ENCODE measurements at regions not wholly inside any gene's neighbourhood (a gene's known extent, or its start where the extent isn't known, plus 50 kb on each side); places are given as distances from the start of the nearest gene placed in this dataset.
A peak's percentile ranks its signal among the peaks of the same experiment; 100 is the strongest.

DNA sequence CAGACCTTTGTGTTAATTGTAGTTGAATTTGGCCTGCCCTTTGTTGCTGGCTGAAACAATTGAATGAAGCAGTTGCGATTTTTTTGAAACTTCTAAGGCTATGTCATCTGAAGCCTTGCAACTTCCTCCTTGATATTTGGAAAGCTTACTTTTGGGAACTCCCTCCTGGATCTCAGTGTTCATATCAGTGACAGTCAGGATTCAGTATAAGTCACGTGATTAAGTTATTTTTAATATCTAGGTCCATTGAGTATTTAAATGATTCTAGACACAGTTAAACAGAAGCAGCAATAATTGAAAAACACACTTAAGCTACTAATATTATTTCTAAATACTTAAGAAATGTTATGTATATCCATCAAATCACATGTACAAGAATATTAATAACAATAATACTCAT lies 951.3 kb downstream of the GRIK2 start:
- in situ Hi-C loops (cut with HindIII; ENCODE audit: extremely low pct_ligation_motif_present, low pct_unique_long_range_greater_than_20kb) = no loop called here
- no peaks in the 10 kb centered on the region for H3K4me1 ChIP-seq (ENCODE audit: insufficient read depth, low read length)
- no peaks in the 10 kb centered on the region for H3K27me3 ChIP-seq (ENCODE audit: control insufficient read depth in 1 of 2, insufficient read depth in 2 of 2, low read length in 2 of 2)
- no peak for FAIRE-seq
- DNase-seq (ENCODE audit: low spot score) = no peak
- intact Hi-C loops (cut with micrococcal nuclease; ENCODE audit: unreplicated experiment) = no loop called here
- no peak for ATAC-seq
- no peak overlapping the region for H3K4me2 ChIP-seq (ENCODE audit: low read depth, low read length)
- TF ChIP-seq, protein P1, sequence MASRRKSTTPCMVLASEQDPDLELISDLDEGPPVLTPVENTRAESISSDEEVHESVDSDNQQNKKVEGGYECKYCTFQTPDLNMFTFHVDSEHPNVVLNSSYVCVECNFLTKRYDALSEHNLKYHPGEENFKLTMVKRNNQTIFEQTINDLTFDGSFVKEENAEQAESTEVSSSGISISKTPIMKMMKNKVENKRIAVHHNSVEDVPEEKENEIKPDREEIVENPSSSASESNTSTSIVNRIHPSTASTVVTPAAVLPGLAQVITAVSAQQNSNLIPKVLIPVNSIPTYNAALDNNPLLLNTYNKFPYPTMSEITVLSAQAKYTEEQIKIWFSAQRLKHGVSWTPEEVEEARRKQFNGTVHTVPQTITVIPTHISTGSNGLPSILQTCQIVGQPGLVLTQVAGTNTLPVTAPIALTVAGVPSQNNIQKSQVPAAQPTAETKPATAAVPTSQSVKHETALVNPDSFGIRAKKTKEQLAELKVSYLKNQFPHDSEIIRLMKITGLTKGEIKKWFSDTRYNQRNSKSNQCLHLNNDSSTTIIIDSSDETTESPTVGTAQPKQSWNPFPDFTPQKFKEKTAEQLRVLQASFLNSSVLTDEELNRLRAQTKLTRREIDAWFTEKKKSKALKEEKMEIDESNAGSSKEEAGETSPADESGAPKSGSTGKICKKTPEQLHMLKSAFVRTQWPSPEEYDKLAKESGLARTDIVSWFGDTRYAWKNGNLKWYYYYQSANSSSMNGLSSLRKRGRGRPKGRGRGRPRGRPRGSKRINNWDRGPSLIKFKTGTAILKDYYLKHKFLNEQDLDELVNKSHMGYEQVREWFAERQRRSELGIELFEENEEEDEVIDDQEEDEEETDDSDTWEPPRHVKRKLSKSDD (CRISPR knock-in tag; IDR thresholded peaks at IDR 0.05; ENCODE audit: low read depth) = no peak
- TF ChIP-seq RAD51 (IDR thresholded peaks at IDR 0.05; ENCODE audit: borderline replicate concordance) = peak; percentile 74; the same call in 1 of the 2 replicates
- no peak for TF ChIP-seq RBAK (CRISPR knock-in tag; IDR thresholded peaks at IDR 0.05)
- TF ChIP-seq NKX3-1 (CRISPR knock-in tag; IDR thresholded peaks at IDR 0.05) = no peak
- no peak for TF ChIP-seq PTBP1 (IDR thresholded peaks at IDR 0.05; ENCODE audit: low read depth, low read length, poor library complexity, severe bottlenecking)
- no peak for TF ChIP-seq FOXK2 (IDR thresholded peaks at IDR 0.05)
- TF ChIP-seq TCF7L2 (IDR thresholded peaks at IDR 0.05; ENCODE audit: low read depth, low read length) = no peak
- H2AFZ ChIP-seq (ENCODE audit: low read length) = no peak overlapping the region
- H3K9me3 ChIP-seq (ENCODE audit: low read length) = no peaks in the 10 kb centered on the region
- 9% methylated on average over 2 of the region's 2 CpGs for WGBS (ENCODE audit: low lambda C conversion rate)
- H3K36me3 ChIP-seq (replicated peaks in 1 of 2; ENCODE audit: control insufficient read depth in 1 of 2, insufficient read depth in 2 of 2, low read length in 2 of 2) = no peaks in the 10 kb centered on the region
- no peaks in the 10 kb centered on the region for H3K79me2 ChIP-seq (ENCODE audit: insufficient read depth, low read length)
- no peak overlapping the region for H3K27ac ChIP-seq (ENCODE audit: extremely low read length, insufficient read depth, low read length)
- ChIA-PET CTCF (ENCODE audit: low intra/inter-chr PET ratio, low total read pairs) (no interaction called here), POLR2A (no interaction called here)
- no peak overlapping the region for H3K4me3 ChIP-seq (replicated peaks in 1 of 3; ENCODE audit: insufficient read depth in 1 of 3, low read depth in 2 of 3, low read length in 3 of 3)
- no TSS peak for BruUV-seq (replicated peaks)
- no peak overlapping the region for H3K9ac ChIP-seq (ENCODE audit: insufficient read depth, low read depth, low read length)
- no peaks in the 10 kb centered on the region for H4K20me1 ChIP-seq (ENCODE audit: insufficient read depth, low read length)

- no peak overlapping the region for H3K9ac ChIP-seq (ENCODE audit: insufficient read depth, low read depth, low read length)
- H3K27me3 ChIP-seq (ENCODE audit: control insufficient read depth in 1 of 2, insufficient read depth in 2 of 2, low read length in 2 of 2) = no peaks in the 10 kb centered on the region
- in situ Hi-C loops (cut with HindIII; ENCODE audit: extremely low pct_ligation_motif_present, low pct_unique_long_range_greater_than_20kb) = no loop called here
- intact Hi-C loops (cut with micrococcal nuclease; ENCODE audit: unreplicated experiment) = no loop called here
- no peak for FAIRE-seq
- H3K27ac ChIP-seq (ENCODE audit: extremely low read length, insufficient read depth, low read length) = no peak overlapping the region
- H3K4me3 ChIP-seq (replicated peaks in 1 of 3; ENCODE audit: insufficient read depth in 1 of 3, low read depth in 2 of 3, low read length in 3 of 3) = no peak overlapping the region
- H3K4me2 ChIP-seq (ENCODE audit: low read depth, low read length) = no peak overlapping the region
- 25% methylated on average over 4 of the region's 4 CpGs for WGBS (ENCODE audit: low lambda C conversion rate)
- no peaks in the 10 kb centered on the region for H3K79me2 ChIP-seq (ENCODE audit: insufficient read depth, low read length)
- H2AFZ ChIP-seq (ENCODE audit: low read length) = no peak overlapping the region
- no peak for DNase-seq (ENCODE audit: low spot score)
- no peaks in the 10 kb centered on the region for H3K4me1 ChIP-seq (ENCODE audit: insufficient read depth, low read length)
- H4K20me1 ChIP-seq (ENCODE audit: insufficient read depth, low read length) = no peaks in the 10 kb centered on the region
- CTCF ChIA-PET (ENCODE audit: low intra/inter-chr PET ratio, low total read pairs) = no interaction called here
- BruUV-seq (replicated peaks) = no TSS peak
- H3K9me3 ChIP-seq (ENCODE audit: low read length) = no peaks in the 10 kb centered on the region
- POLR2A ChIA-PET = no interaction called here
- ATAC-seq = no peak
- H3K36me3 ChIP-seq (replicated peaks in 1 of 2; ENCODE audit: control insufficient read depth in 1 of 2, insufficient read depth in 2 of 2, low read length in 2 of 2) = no peaks in the 10 kb centered on the region
- TF ChIP-seq GMEB1 (CRISPR knock-in tag; IDR thresholded peaks at IDR 0.05; ENCODE audit: borderline replicate concordance) = no peak
- TF ChIP-seq ETV6 (CRISPR knock-in tag; conservative IDR thresholded peaks at IDR 0.05) = no peak
- no peak for TF ChIP-seq TCF7 (IDR thresholded peaks at IDR 0.05; ENCODE audit: low read depth)
- no peak for TF ChIP-seq NRL (CRISPR knock-in tag; IDR thresholded peaks at IDR 0.05; ENCODE audit: borderline replicate concordance)
- TF ChIP-seq ZNF503 (CRISPR knock-in tag; IDR thresholded peaks at IDR 0.05) = no peak
- no peak for TF ChIP-seq TBL1XR1 (IDR thresholded peaks at IDR 0.05; ENCODE audit: borderline replicate concordance, low read length, partially characterized antibody)
- TF ChIP-seq ZNF782 (CRISPR knock-in tag; IDR thresholded peaks at IDR 0.05; ENCODE audit: borderline replicate concordance) = no peak
- no peak for TF ChIP-seq MXD4 (CRISPR knock-in tag; IDR thresholded peaks at IDR 0.05)
These were observed 946.8 kb downstream of the GRIK2 start for GRCh38 chr6:102340311-102340710.

Measured in HepG2 (cell line).